ENCODE measurements at regions not wholly inside any gene's neighbourhood (a gene's known extent, or its start where the extent isn't known, plus 50 kb on each side); places are given as distances from the start of the nearest gene placed in this dataset.

- no peak for TF ChIP-seq ARNTL (CRISPR knock-in tag; IDR thresholded peaks at IDR 0.05; ENCODE audit: borderline replicate concordance, low read depth)
- no peak for TF ChIP-seq ISL1 (CRISPR knock-in tag; IDR thresholded peaks at IDR 0.05)
- no peak for TF ChIP-seq TOX (CRISPR knock-in tag; IDR thresholded peaks at IDR 0.05; ENCODE audit: borderline replicate concordance)
- TF ChIP-seq GLIS3 (CRISPR knock-in tag; IDR thresholded peaks at IDR 0.05): no peak
- TF ChIP-seq ZNF8 (CRISPR knock-in tag; IDR thresholded peaks at IDR 0.05): no peak
- TF ChIP-seq TSHZ2 (CRISPR knock-in tag; IDR thresholded peaks at IDR 0.05): no peak
- no peak for TF ChIP-seq ZNF565 (CRISPR knock-in tag; conservative IDR thresholded peaks at IDR 0.05; ENCODE audit: low read depth)
Observed at GRCh38 chr9:135378751-135379150, 100.8 kb upstream of the PPP1R26 start (continued).

- TF ChIP-seq RARB (CRISPR knock-in tag; IDR thresholded peaks at IDR 0.05): no peak
- no peak for TF ChIP-seq TCF4 (CRISPR knock-in tag; IDR thresholded peaks at IDR 0.05; ENCODE audit: borderline replicate concordance)
- TF ChIP-seq CSDC2 (CRISPR knock-in tag; IDR thresholded peaks at IDR 0.05): no peak
- no peak for TF ChIP-seq ZFP3 (CRISPR knock-in tag; IDR thresholded peaks at IDR 0.05)
- no peak for TF ChIP-seq SNAI2 (CRISPR knock-in tag; IDR thresholded peaks at IDR 0.05)
- TF ChIP-seq TSHZ2 (CRISPR knock-in tag; IDR thresholded peaks at IDR 0.05): no peak
- TF ChIP-seq CSRNP3 (CRISPR knock-in tag; IDR thresholded peaks at IDR 0.05): no peak
- no peak for TF ChIP-seq ISL1 (CRISPR knock-in tag; IDR thresholded peaks at IDR 0.05)
- TF ChIP-seq PPARA (CRISPR knock-in tag; IDR thresholded peaks at IDR 0.05; ENCODE audit: borderline replicate concordance): no peak
- no peak for TF ChIP-seq ZFP30 (CRISPR knock-in tag; IDR thresholded peaks at IDR 0.05)
- TF ChIP-seq ZNF565 (CRISPR knock-in tag; conservative IDR thresholded peaks at IDR 0.05; ENCODE audit: low read depth): no peak
- no peak for TF ChIP-seq ESRRG (CRISPR knock-in tag; IDR thresholded peaks at IDR 0.05)
- TF ChIP-seq ARNTL (CRISPR knock-in tag; IDR thresholded peaks at IDR 0.05; ENCODE audit: borderline replicate concordance, low read depth): no peak
- TF ChIP-seq GLIS3 (CRISPR knock-in tag; IDR thresholded peaks at IDR 0.05): no peak
- no peak for TF ChIP-seq PATZ1 (CRISPR knock-in tag; IDR thresholded peaks at IDR 0.05; ENCODE audit: borderline replicate concordance)
- TF ChIP-seq POU6F1 (CRISPR knock-in tag; IDR thresholded peaks at IDR 0.05; ENCODE audit: borderline replicate concordance, low read depth): no peak
- TF ChIP-seq ZNF8 (CRISPR knock-in tag; IDR thresholded peaks at IDR 0.05): no peak
- no peak for TF ChIP-seq TOX (CRISPR knock-in tag; IDR thresholded peaks at IDR 0.05; ENCODE audit: borderline replicate concordance)
- TF ChIP-seq CREB5 (CRISPR knock-in tag; IDR thresholded peaks at IDR 0.05; ENCODE audit: low read depth): no peak
- no peak for ATAC-seq
Observed at GRCh38 chr9:135379540-135380267, 99.9 kb upstream of the PPP1R26 start.

Data from SK-N-SH treated with all-trans-retinoic acid at 6 μM for 48 hours (cell line).